HL-60 (cell line): ENCODE measurements at regions not wholly inside any gene's neighbourhood (a gene's known extent, or its start where the extent isn't known, plus 50 kb on each side); places are given as distances from the start of the nearest gene placed in this dataset.

Source experiments
- GABPA ChIP-seq: IDR thresholded peaks from 2 replicates; pipeline ENCODE4 v1.6.1; 2012; ENCODE audit warnings: low read depth
- POLR2AphosphoS5 ChIP-seq: IDR thresholded peaks from 2 replicates; pipeline ENCODE4 v1.6.1; 2012; ENCODE audit warnings: low read depth
- SPI1 ChIP-seq: IDR thresholded peaks from 2 replicates; pipeline ENCODE4 v1.6.1; 2012; ENCODE audit warnings: low read depth, mild to moderate bottlenecking, borderline replicate concordance
- TF ChIP-seq, protein P1 (sequence below): IDR thresholded peaks from one replicate; pipeline ENCODE4 v1.5.1; 2011; ENCODE audit warnings: low read length, control low read depth, inconsistent platforms; ENCODE audit not compliant: insufficient read depth
- TF ChIP-seq, protein P2 (sequence below): IDR thresholded peaks from 2 replicates; pipeline ENCODE4 v1.6.1; 2012; ENCODE audit warnings: low read depth; ENCODE audit not compliant: insufficient replicate concordance

DNA sequence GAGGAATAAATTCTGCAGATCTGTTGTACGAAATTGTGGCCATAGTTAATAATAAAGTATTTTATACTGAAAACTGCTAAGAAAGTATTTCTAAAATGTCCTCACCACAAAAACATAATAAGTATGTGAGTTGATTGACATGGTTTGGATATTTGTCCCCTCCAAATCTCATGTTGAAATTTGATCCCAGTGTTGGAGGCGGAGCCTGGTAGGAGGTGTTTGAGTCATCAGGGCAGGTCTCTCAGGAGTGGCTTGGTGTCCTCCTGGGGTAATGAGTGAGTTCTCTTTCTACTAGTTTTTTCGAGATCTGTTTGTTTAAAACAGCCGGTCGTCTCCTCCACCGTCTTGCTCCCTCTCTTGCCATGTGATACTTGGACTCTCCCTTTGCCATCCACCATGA is 424.1 kb upstream of the KCNMB2 start:
- TF ChIP-seq, protein P1, sequence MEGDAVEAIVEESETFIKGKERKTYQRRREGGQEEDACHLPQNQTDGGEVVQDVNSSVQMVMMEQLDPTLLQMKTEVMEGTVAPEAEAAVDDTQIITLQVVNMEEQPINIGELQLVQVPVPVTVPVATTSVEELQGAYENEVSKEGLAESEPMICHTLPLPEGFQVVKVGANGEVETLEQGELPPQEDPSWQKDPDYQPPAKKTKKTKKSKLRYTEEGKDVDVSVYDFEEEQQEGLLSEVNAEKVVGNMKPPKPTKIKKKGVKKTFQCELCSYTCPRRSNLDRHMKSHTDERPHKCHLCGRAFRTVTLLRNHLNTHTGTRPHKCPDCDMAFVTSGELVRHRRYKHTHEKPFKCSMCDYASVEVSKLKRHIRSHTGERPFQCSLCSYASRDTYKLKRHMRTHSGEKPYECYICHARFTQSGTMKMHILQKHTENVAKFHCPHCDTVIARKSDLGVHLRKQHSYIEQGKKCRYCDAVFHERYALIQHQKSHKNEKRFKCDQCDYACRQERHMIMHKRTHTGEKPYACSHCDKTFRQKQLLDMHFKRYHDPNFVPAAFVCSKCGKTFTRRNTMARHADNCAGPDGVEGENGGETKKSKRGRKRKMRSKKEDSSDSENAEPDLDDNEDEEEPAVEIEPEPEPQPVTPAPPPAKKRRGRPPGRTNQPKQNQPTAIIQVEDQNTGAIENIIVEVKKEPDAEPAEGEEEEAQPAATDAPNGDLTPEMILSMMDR = no peak
- no peak for TF ChIP-seq POLR2AphosphoS5
- TF ChIP-seq, protein P2, sequence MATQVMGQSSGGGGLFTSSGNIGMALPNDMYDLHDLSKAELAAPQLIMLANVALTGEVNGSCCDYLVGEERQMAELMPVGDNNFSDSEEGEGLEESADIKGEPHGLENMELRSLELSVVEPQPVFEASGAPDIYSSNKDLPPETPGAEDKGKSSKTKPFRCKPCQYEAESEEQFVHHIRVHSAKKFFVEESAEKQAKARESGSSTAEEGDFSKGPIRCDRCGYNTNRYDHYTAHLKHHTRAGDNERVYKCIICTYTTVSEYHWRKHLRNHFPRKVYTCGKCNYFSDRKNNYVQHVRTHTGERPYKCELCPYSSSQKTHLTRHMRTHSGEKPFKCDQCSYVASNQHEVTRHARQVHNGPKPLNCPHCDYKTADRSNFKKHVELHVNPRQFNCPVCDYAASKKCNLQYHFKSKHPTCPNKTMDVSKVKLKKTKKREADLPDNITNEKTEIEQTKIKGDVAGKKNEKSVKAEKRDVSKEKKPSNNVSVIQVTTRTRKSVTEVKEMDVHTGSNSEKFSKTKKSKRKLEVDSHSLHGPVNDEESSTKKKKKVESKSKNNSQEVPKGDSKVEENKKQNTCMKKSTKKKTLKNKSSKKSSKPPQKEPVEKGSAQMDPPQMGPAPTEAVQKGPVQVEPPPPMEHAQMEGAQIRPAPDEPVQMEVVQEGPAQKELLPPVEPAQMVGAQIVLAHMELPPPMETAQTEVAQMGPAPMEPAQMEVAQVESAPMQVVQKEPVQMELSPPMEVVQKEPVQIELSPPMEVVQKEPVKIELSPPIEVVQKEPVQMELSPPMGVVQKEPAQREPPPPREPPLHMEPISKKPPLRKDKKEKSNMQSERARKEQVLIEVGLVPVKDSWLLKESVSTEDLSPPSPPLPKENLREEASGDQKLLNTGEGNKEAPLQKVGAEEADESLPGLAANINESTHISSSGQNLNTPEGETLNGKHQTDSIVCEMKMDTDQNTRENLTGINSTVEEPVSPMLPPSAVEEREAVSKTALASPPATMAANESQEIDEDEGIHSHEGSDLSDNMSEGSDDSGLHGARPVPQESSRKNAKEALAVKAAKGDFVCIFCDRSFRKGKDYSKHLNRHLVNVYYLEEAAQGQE = no peak
- TF ChIP-seq GABPA = no peak
- no peak for TF ChIP-seq SPI1
